Ishikawa (cell line): ENCODE measurements at regions not wholly inside any gene's neighbourhood (a gene's known extent, or its start where the extent isn't known, plus 50 kb on each side); places are given as distances from the start of the nearest gene placed in this dataset.

Source experiments
- CEBPB ChIP-seq: IDR thresholded peaks from 2 replicates; pipeline ENCODE4 v1.6.1; 2012
- CREB1 ChIP-seq: IDR thresholded peaks from 2 replicates; pipeline ENCODE4 v1.6.1; 2012; ENCODE audit warnings: low read depth
- EGR1 ChIP-seq: IDR thresholded peaks from 2 replicates; pipeline ENCODE4 v1.6.1; 2012
- EP300 ChIP-seq: IDR thresholded peaks from 2 replicates; pipeline ENCODE4 v1.6.1; 2012; ENCODE audit warnings: borderline replicate concordance
- FOXM1 ChIP-seq: IDR thresholded peaks from 2 replicates; pipeline ENCODE4 v1.6.1; 2012; ENCODE audit warnings: low read depth, borderline replicate concordance
- MAX ChIP-seq: IDR thresholded peaks from 2 replicates; pipeline ENCODE4 v1.6.1; 2012
- NFIC ChIP-seq: IDR thresholded peaks from 2 replicates; pipeline ENCODE4 v1.6.1; 2012
- RAD21 ChIP-seq: IDR thresholded peaks from 2 replicates; pipeline ENCODE4 v1.6.1; 2012; ENCODE audit warnings: low read depth
- REST ChIP-seq: IDR thresholded peaks from 2 replicates; pipeline ENCODE4 v1.6.1; 2012; ENCODE audit warnings: low read depth, mild to moderate bottlenecking
- TAF1 ChIP-seq: IDR thresholded peaks from 2 replicates; pipeline ENCODE4 v1.6.1; 2012; ENCODE audit warnings: low read depth, mild to moderate bottlenecking
- TCF12 ChIP-seq: IDR thresholded peaks from 2 replicates; pipeline ENCODE4 v1.6.1; 2012; ENCODE audit warnings: low read depth
- TEAD4 ChIP-seq: IDR thresholded peaks from 2 replicates; pipeline ENCODE4 v1.6.1; 2012
- USF1 ChIP-seq: IDR thresholded peaks from 2 replicates; pipeline ENCODE4 v1.6.1; 2012
- YY1 ChIP-seq: IDR thresholded peaks from 2 replicates; pipeline ENCODE4 v1.6.1; 2012; ENCODE audit warnings: low read depth
- ZBTB7A ChIP-seq: IDR thresholded peaks from 2 replicates; pipeline ENCODE4 v1.6.1; 2012; ENCODE audit warnings: low read depth

GRCh38 chr5:8729437-8729836 lies 816.4 kb downstream of the SEMA5A start:
- TF ChIP-seq YY1 (no peak), EP300 (no peak), USF1 (no peak)

- TF ChIP-seq REST: no peak
- no peak for TF ChIP-seq CREB1
- no peak for TF ChIP-seq TEAD4
- TF ChIP-seq EGR1: no peak
These were observed 815.7 kb downstream of the SEMA5A start for GRCh38 chr5:8730194-8730593.

GRCh38 chr5:8740595-8740994 lies 805.3 kb downstream of the SEMA5A start:
- TF ChIP-seq MAX: no peak
- no peak for TF ChIP-seq NFIC
- TF ChIP-seq CEBPB: no peak
- TF ChIP-seq RAD21: no peak

GRCh38 chr5:8749556-8749955 lies 796.3 kb downstream of the SEMA5A start:
- no peak for TF ChIP-seq RAD21

GRCh38 chr5:8750100-8750499 lies 795.8 kb downstream of the SEMA5A start:
- TF ChIP-seq CEBPB (no peak), MAX (no peak), YY1 (no peak), EP300 (no peak)

GRCh38 chr5:8751971-8752370 lies 793.9 kb downstream of the SEMA5A start:
- TF ChIP-seq EGR1 (no peak), ZBTB7A (no peak), FOXM1 (no peak)

GRCh38 chr5:8752595-8752994 lies 793.3 kb downstream of the SEMA5A start:
- TF ChIP-seq FOXM1 (no peak), REST (no peak)

GRCh38 chr5:8756498-8757084 lies 789.3 kb downstream of the SEMA5A start:
- TF ChIP-seq TEAD4 (no peak), RAD21 (no peak), MAX (no peak), CREB1 (no peak), CEBPB (no peak), FOXM1 (no peak), ZBTB7A (no peak)

GRCh38 chr5:8765886-8766285 lies 780.0 kb downstream of the SEMA5A start:
- no peak for TF ChIP-seq CEBPB
- TF ChIP-seq TCF12: no peak
- TF ChIP-seq TAF1: no peak
- TF ChIP-seq EP300: no peak
- TF ChIP-seq FOXM1: no peak
